ENCODE measurements at regions not wholly inside any gene's neighbourhood (a gene's known extent, or its start where the extent isn't known, plus 50 kb on each side); places are given as distances from the start of the nearest gene placed in this dataset.

- DNase-seq: no peak
Observed at GRCh38 chr20:58058421-58059259, 169.8 kb downstream of the ANKRD60 start.

- DNase-seq: no peak
Observed at GRCh38 chr20:58056921-58057686, 171.3 kb downstream of the ANKRD60 start.

GRCh38 chr20:58056021-58056591 lies 172.3 kb downstream of the ANKRD60 start:
- DNase-seq: no peak

DNA sequence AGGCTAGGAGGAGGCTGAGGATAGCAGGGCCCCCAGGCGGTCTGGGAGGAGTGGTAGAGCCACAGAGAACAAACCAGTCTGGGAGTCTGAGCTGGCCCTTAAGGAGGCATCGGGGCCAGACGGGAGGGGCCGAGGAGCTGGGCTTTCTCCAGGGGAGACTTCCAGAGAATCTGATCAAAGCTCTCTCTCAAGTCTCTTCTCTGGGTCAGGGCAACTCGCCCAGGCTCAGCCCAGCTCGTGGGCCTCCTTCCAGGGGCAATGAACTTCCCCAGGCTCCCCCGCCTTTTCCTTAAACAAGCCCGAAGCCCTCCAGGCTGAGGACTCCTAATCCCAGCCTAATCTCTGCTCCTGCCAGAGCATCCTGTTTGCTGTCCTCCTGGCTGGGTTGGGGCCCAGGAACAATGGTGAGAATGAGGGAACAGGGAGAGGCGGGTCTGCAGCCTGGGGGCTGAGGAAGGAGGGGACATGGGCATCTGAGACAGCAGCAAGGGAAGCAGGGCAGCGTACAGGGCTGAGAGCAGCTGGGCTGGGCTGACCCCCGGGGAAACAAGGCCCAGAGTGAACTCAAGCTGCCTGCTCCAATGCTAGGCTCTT lies 173.6 kb downstream of the ANKRD60 start:
- no peak for DNase-seq

DNA sequence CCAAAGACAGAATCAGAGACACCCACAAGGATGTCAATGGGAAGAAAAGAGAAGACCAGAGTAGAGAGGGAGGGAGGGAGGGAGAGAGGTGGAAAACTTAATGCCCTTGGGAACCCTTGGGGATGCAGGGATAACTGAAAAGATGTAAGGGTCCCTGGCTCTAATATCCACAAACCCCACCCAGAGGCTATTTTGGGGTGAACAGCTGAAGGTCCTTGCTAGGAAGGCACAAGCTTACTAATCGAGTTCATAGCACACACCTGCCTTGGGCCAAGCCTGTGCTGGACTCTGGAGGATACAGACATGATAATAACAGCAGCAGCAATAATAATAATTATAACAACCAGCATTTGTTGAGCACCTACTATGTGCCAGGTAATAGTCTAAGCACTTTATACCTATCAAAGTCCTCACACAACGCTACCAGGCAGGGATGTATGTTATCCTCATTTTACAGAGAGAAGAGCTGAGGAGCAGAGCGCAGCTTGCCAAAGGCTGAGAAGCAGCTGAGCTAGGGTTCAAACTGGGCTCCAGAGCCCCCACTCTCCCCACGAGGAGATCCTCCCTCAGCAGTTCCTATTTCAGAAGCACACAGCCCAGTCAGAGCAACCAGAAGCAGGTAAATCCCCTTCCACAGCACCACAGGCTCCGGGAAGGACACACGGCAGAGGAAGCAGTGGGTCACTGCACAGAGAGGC lies 174.2 kb downstream of the ANKRD60 start:
- no peak for DNase-seq

- DNase-seq: no peak
Observed at GRCh38 chr20:58053391-58054055, 174.9 kb downstream of the ANKRD60 start.

DNA sequence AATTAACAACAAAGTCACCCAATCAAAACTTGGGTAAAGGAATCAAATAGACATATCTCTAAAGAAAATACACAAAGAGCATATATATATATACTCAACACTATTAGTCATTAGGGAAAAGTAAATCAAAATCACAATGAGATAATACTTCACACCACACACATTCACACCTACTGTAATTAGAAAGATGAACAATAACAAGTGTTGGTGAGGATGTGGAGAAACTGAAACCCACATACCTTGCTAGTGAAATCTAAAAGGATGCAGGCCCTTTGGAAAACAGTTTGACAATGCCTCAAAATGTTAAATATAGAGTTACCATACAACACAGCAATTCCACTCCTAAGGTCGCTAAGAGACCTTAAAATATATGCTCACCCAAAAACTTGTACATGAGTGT lies 177.1 kb downstream of the ANKRD60 start:
- no peak for DNase-seq

GRCh38 chr20:58048096-58048702 lies 180.3 kb downstream of the ANKRD60 start:
- peak; percentile 15 for DNase-seq

- DNase-seq: no peak
Observed at GRCh38 chr20:58046311-58046710, 182.1 kb downstream of the ANKRD60 start.

- no peak for DNase-seq
Observed at GRCh38 chr20:58045579-58045978, 182.9 kb downstream of the ANKRD60 start.

- DNase-seq: no peak
Observed at GRCh38 chr20:58044931-58045555, 183.4 kb downstream of the ANKRD60 start.

GRCh38 chr20:58044286-58044685 lies 184.2 kb downstream of the ANKRD60 start:
- DNase-seq: no peak

GRCh38 chr20:58043236-58044140 lies 185.0 kb downstream of the ANKRD60 start:
- DNase-seq: no peak

GRCh38 chr20:58042591-58042990 lies 185.9 kb downstream of the ANKRD60 start:
- DNase-seq: no peak

DNA sequence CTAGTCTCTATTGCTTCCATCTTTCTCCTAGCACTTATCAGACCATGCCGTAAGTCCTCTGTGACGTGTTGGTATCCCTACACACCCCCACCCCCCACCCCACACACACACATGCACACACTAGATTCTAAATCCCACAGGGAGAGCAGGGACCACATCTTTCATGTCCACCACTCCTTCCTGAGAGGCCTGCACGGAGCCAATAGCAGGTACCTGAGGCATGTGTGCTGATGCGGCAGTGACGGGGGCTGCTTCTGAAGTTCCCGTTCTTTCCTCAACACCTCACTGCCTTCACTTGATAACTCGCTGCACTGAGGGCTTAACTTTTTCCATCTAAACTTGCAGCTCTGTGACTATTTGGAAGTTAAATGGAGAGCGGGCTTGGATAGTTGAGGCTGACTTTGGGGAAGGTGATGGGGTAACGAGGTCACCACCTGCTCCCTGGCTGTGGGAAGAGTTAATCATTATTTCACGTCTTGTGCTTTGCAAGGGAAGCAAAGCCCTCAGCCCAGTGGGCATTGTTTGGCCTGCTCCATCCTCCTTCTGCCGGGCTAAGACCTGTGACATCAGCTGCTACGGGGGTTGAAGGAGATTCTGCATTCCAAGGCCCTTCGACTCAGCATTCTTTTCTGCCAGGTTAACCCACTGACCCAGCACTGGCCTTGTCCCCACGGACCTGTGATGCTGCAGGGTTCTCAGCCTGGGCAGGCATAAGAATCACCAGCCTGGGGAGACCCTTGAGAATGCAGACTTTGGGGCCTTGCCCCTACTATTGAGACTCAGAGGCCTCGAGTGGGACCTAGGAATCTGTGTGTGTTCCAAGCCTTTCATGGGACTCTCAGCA lies 187.8 kb downstream of the ANKRD60 start:
- DNase-seq: peak; percentile 6

DNA sequence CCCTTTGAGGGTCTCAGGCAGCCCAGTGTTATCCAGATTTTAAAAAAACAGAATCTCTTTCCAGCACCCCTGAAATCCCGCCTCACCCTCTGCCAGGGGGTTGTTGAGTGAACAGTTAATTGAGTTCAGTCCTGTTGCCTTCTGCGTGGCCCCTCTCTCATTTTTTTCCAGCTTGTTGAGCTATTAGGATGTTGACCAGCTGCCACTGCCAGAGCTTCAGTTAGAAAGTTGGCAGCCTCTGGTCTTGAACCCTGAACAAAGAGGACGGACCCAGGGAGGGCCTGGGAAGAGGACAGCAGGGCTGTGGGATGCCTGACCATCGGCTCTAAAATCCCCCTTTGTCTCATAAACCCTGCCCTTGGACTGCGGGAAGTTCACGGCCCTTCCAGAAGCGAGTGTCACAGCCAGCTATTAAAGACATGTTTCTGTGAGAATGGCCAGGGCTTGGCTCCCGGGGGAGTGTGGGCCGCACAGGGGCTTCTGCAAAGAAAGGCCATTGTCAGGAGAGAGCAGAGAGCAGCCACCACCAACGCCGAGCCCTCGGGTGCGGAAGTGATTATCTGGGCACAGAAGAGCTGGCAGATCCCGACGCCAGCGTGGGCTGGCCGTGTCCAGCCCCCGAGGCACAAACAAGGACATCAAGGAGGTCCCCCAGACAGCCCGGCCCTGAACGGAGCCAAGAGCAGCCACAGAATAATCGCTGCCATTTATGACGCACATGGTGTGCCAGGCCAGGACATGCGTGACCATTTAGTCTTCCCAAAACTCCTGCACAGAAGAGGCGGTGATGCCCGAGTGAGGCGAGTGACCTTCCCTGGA lies 189.0 kb downstream of the ANKRD60 start:
- DNase-seq: no peak

- no peak for DNase-seq
Observed at GRCh38 chr20:58038123-58038654, 190.3 kb downstream of the ANKRD60 start.

DNA sequence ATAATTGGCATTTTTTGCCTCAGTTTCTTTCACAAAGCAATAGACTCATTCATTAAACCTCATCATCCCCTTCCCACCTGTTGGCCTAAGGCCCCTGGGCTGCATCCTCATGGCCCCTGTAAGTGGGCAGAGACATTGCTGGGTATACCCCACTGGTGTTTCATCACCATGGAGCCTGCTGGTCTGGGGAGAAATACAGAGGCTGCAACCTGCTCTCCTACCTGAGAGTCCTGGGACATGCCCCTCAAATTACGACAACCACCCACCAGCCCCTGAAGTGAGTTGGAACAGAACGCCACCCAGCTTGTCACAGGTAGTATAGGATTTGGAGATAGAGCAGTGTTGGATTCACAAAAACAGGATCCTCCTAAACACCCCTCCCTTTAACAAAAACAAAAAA lies 190.8 kb downstream of the ANKRD60 start:
- DNase-seq: no peak
